Caco-2 (cell line): ENCODE measurements at regions not wholly inside any gene's neighbourhood (a gene's known extent, or its start where the extent isn't known, plus 50 kb on each side); places are given as distances from the start of the nearest gene placed in this dataset.

ENCODE experiments used
- BruUV-seq: library from RNA; stranded (reverse); fragments of 400-500 nt; replicated peaks from 2 replicates; lab custom pipeline; 2021; lab: Mats Ljungman, UMichigan
- CTCF ChIA-PET: fragments of 300-600 bp; sonication (Branson Sonifier 250); formaldehyde crosslinking; loops from one replicate; lab custom pipeline; 2022; ENCODE audit warnings: antibody characterized with exemption; lab: Charles Lee
- POLR2A ChIA-PET: fragments of 300-600 bp; sonication (Branson Sonifier 250); formaldehyde crosslinking; loops from one replicate; lab custom pipeline; 2022; ENCODE audit warnings: antibody characterized with exemption; lab: Charles Lee
- DNase-seq, 2 experiments: peaks; one replicate each; pipeline versions ENCODE4 v3.0.0 to v3.0.0-alpha.2; 2020 to 2022
- H3K27me3 ChIP-seq: replicated peaks from 2 replicates; pipeline ENCODE4 v1.6.0; 2011; ENCODE audit warnings: low read length; ENCODE audit not compliant: control insufficient read depth, insufficient read depth
- H3K36me3 ChIP-seq: 2 replicates; pipeline ENCODE4 v1.5.1; 2011; ENCODE audit warnings: low read length; ENCODE audit not compliant: control insufficient read depth, insufficient read depth
- H3K4me1 ChIP-seq: fragments of 250-450 bp; sonication (Bioruptor Pico); 2 replicates; pipeline ENCODE4 v1.5.1; 2020; ENCODE audit warnings: mild to moderate bottlenecking
- H3K4me3 ChIP-seq: 2 replicates; pipeline ENCODE4 v1.5.1; 2011; ENCODE audit warnings: low read depth, mild to moderate bottlenecking, control low read depth, low read length
- H3K9me3 ChIP-seq: fragments of 250-450 bp; sonication (Bioruptor Pico); 2 replicates; pipeline ENCODE4 v1.5.1; 2020; ENCODE audit warnings: mild to moderate bottlenecking, moderate library complexity
- H3K27ac Mint-ChIP-seq: one replicate; pipeline ENCODE4 v1.8.0; 2022; ENCODE audit warnings: mixed read lengths; ENCODE audit not compliant: unreplicated experiment
- H3K27me3 Mint-ChIP-seq: one replicate; pipeline ENCODE4 v1.8.0; 2022; ENCODE audit warnings: mixed read lengths; ENCODE audit not compliant: insufficient read depth, unreplicated experiment
- H3K36me3 Mint-ChIP-seq: one replicate; pipeline ENCODE4 v1.8.0; 2022; ENCODE audit warnings: mild to moderate bottlenecking, mixed read lengths; ENCODE audit not compliant: insufficient read depth, unreplicated experiment
- H3K4me1 Mint-ChIP-seq: one replicate; pipeline ENCODE4 v1.8.0; 2022; ENCODE audit warnings: low read depth, mixed read lengths; ENCODE audit not compliant: unreplicated experiment
- H3K4me3 Mint-ChIP-seq: one replicate; pipeline ENCODE4 v1.8.0; 2022; ENCODE audit warnings: mild to moderate bottlenecking, moderate library complexity, mixed read lengths; ENCODE audit not compliant: unreplicated experiment
- H3K9me3 Mint-ChIP-seq: one replicate; pipeline ENCODE4 v1.8.0; 2022; ENCODE audit warnings: mixed read lengths; ENCODE audit not compliant: unreplicated experiment
- intact Hi-C: fragments of 100-400 bp; cut with micrococcal nuclease; formaldehyde crosslinking; loops from one replicate; pipeline ENCODE4 v1.10.0; 2022; ENCODE audit not compliant: unreplicated experiment
- TF ChIP-seq, protein P1 (sequence below), 2 experiments: fragments of 200-600 bp in 1 of 2; IDR thresholded peaks; 1 replicate in 1 of 2; 2 replicates in 1 of 2; pipeline versions ENCODE4 v1.5.1 to v1.8.0; 2011 to 2022; ENCODE audit warnings: antibody characterized with exemption in 1 of 2, control low read depth in 1 of 2, inconsistent platforms in 1 of 2, low read depth in 1 of 2, low read length in 1 of 2, mild to moderate bottlenecking in 1 of 2, moderate library complexity in 1 of 2; ENCODE audit not compliant: insufficient read depth in 1 of 2, severe bottlenecking in 1 of 2, unreplicated experiment in 1 of 2

DNA sequence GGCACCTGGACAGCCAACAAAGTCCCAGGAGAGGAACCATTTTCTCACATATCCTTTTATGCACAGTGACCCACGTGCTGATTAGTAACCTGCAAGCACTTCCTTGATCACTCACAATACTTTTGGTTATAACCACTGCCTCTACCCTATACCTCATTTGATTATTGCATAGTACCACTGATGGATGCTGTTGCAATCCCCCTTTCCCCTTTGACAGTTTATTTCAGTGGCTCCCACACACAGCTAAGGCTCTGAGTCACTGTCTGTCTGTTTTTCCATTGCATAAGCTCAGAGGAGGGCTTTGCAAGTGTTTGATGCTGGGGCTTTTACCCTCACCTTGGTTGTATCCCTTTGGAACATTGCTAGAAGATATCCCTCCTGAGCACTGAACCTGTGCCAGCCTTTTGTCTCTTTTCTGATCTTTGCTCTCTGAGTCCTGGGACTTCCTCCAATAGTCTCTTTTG lies 101.7 kb upstream of the RBBP8 start:
- peaks cover 51% of the 10 kb centered on the region for H3K4me1 ChIP-seq
- CTCF ChIA-PET, result no interaction called here
- DNase-seq, result peak in 1 of 2 experiments; percentile 37
- Mint-ChIP-seq H3K4me3 (no peak overlapping the region), H3K9me3 (peaks cover 13% of the 10 kb centered on the region), H3K4me1 (peaks cover 26% of the 10 kb centered on the region), H3K27ac (peak overlapping the region; percentile 36), H3K27me3 (no peaks in the 10 kb centered on the region), H3K36me3 (peaks cover 4% of the 10 kb centered on the region)
- TF ChIP-seq, protein P1, sequence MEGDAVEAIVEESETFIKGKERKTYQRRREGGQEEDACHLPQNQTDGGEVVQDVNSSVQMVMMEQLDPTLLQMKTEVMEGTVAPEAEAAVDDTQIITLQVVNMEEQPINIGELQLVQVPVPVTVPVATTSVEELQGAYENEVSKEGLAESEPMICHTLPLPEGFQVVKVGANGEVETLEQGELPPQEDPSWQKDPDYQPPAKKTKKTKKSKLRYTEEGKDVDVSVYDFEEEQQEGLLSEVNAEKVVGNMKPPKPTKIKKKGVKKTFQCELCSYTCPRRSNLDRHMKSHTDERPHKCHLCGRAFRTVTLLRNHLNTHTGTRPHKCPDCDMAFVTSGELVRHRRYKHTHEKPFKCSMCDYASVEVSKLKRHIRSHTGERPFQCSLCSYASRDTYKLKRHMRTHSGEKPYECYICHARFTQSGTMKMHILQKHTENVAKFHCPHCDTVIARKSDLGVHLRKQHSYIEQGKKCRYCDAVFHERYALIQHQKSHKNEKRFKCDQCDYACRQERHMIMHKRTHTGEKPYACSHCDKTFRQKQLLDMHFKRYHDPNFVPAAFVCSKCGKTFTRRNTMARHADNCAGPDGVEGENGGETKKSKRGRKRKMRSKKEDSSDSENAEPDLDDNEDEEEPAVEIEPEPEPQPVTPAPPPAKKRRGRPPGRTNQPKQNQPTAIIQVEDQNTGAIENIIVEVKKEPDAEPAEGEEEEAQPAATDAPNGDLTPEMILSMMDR (IDR thresholded peaks at IDR 0.05; ENCODE audit: insufficient read depth in 1 of 2, low read depth in 1 of 2, low read length in 1 of 2, severe bottlenecking in 1 of 2, unreplicated experiment in 1 of 2), result no peak
- no peaks in the 10 kb centered on the region for H3K27me3 ChIP-seq
- POLR2A ChIA-PET, result no interaction called here
- no peaks in the 10 kb centered on the region for H3K36me3 ChIP-seq
- peaks cover 3% of the 10 kb centered on the region; the same call in 1 of the 2 replicates for H3K9me3 ChIP-seq
- BruUV-seq, result no TSS peak
- intact Hi-C loops, result loop anchor here (1.0 kb wide), 1 partner anchor 8 kb away; no protein-coding TSS in a partner anchor
- no peak overlapping the region for H3K4me3 ChIP-seq

DNA sequence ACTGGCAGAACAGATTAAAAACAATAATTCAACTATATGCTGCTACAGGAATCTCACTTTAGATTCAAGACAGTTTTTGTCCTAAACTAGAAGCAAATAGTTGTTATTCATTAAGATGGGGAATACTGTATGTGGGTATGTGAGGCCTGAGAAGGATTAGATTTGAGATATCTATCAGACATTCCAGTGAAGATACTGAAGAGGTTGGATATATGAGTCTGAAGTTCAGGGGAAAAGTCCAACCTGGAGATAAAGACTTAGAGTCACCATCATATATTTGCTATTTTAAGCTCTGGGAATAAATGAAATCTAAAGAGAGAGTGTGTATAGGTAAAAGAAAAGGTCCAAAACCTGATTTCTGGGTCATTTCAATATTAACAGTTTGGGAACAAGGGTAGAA lies 96.2 kb upstream of the RBBP8 start:
- BruUV-seq, result no TSS peak
- Histone ChIP-seq H3K36me3 (no peaks in the 10 kb centered on the region), H3K4me3 (no peak overlapping the region), H3K27me3 (no peaks in the 10 kb centered on the region), H3K9me3 (no peaks in the 10 kb centered on the region), H3K4me1 (peaks cover 85% of the 10 kb centered on the region)
- Mint-ChIP-seq H3K27me3 (no peaks in the 10 kb centered on the region), H3K4me3 (no peak overlapping the region), H3K36me3 (no peaks in the 10 kb centered on the region), H3K9me3 (no peaks in the 10 kb centered on the region), H3K4me1 (peaks cover 22% of the 10 kb centered on the region), H3K27ac (no peak overlapping the region)
- ChIA-PET CTCF (no interaction called here), POLR2A (interaction anchor here (0.5 kb wide), 1 partner anchor 287 kb away, joined by 3 read pairs; no protein-coding TSS in a partner anchor)
- intact Hi-C loops, result no loop called here
- TF ChIP-seq, protein P1 (IDR thresholded peaks at IDR 0.05; ENCODE audit: insufficient read depth in 1 of 2, low read depth in 1 of 2, low read length in 1 of 2, severe bottlenecking in 1 of 2, unreplicated experiment in 1 of 2), result no peak
- no peak for DNase-seq

DNA sequence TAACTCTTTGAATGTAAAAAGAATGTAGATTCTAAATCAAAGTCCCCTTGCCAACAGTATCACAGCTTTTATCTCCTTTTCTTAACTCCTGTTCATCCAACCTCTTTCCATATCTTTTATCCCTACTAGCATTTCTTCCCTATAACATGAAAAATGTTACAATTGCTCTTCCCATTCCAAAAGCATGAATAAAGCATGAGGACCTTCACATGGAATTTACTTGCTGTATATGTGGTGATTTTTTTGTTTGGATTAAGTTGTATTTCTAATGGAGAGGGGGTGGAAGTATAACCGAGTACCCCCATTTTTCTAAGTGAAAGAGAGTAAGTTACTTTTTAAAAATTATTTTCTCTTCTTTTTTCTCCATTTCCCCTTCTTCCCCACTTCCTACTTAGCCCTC lies 94.9 kb upstream of the RBBP8 start:
- no peaks in the 10 kb centered on the region for H3K27me3 Mint-ChIP-seq
- no peak for DNase-seq
- H3K27ac Mint-ChIP-seq, result no peak overlapping the region
- peaks cover 21% of the 10 kb centered on the region for H3K4me1 Mint-ChIP-seq
- BruUV-seq, result no TSS peak
- H3K36me3 Mint-ChIP-seq, result no peaks in the 10 kb centered on the region
- Histone ChIP-seq H3K27me3 (no peaks in the 10 kb centered on the region), H3K4me1 (peaks cover 73% of the 10 kb centered on the region), H3K4me3 (no peak overlapping the region), H3K36me3 (no peaks in the 10 kb centered on the region), H3K9me3 (no peaks in the 10 kb centered on the region)
- intact Hi-C loops, result loop anchor here (2.0 kb wide), 1 partner anchor 95 kb away; the partner anchor contains the start of gene RBBP8
- H3K4me3 Mint-ChIP-seq, result no peak overlapping the region
- CTCF ChIA-PET, result no interaction called here
- TF ChIP-seq, protein P1 (IDR thresholded peaks at IDR 0.05; ENCODE audit: insufficient read depth in 1 of 2, low read depth in 1 of 2, low read length in 1 of 2, severe bottlenecking in 1 of 2, unreplicated experiment in 1 of 2), result no peak
- POLR2A ChIA-PET, result no interaction called here
- no peaks in the 10 kb centered on the region for H3K9me3 Mint-ChIP-seq
